Esophagus squamous epithelium (tissue), 4 donors: ENCODE measurements at regions not wholly inside any gene's neighbourhood (a gene's known extent, or its start where the extent isn't known, plus 50 kb on each side); places are given as distances from the start of the nearest gene placed in this dataset.

Experiments
- POLR2A ChIP-seq, 4 donors: fragments of 450-650 bp; IDR thresholded peaks; one replicate each; pipeline ENCODE4 v1.6.1; 2017; ENCODE audit warnings: antibody characterized with exemption in 4 of 4, mild to moderate bottlenecking in 4 of 4, moderate library complexity in 3 of 4
- TF ChIP-seq, protein P1 (sequence below), 6 experiments: fragments of 450-650 bp in 4 of 6; fragments of 200-600 bp in 2 of 6; sonication (generic) in 2 of 6; IDR thresholded peaks; one replicate each; pipeline ENCODE4 v1.5.1; 2016 to 2019; ENCODE audit warnings: antibody characterized with exemption in 6 of 6, mild to moderate bottlenecking in 4 of 6, moderate library complexity in 4 of 6

DNA sequence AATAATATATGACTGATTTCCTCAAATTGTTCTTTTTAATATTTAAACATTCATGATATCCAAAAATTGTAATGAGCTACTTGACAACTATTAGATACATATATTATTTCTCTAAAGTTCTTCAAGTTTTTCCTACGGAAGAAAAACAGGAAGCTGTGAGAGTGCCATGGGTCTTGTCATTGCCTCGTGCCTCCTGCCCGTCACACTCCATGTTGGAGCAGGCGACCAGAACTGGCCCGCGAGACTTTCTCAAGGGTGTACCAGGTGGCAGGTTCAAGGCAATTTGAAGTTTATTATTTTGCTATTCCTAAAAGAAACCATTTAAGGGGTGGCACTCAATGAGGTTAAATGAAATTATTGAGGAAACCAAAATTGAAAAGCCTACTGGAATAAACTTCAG, 337.2 kb downstream of the HACE1 start:
- TF ChIP-seq, protein P1, sequence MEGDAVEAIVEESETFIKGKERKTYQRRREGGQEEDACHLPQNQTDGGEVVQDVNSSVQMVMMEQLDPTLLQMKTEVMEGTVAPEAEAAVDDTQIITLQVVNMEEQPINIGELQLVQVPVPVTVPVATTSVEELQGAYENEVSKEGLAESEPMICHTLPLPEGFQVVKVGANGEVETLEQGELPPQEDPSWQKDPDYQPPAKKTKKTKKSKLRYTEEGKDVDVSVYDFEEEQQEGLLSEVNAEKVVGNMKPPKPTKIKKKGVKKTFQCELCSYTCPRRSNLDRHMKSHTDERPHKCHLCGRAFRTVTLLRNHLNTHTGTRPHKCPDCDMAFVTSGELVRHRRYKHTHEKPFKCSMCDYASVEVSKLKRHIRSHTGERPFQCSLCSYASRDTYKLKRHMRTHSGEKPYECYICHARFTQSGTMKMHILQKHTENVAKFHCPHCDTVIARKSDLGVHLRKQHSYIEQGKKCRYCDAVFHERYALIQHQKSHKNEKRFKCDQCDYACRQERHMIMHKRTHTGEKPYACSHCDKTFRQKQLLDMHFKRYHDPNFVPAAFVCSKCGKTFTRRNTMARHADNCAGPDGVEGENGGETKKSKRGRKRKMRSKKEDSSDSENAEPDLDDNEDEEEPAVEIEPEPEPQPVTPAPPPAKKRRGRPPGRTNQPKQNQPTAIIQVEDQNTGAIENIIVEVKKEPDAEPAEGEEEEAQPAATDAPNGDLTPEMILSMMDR (IDR thresholded peaks at IDR 0.05): no peak
- TF ChIP-seq POLR2A (IDR thresholded peaks at IDR 0.05): no peak
